Fibroblast of pulmonary artery (primary cell): ENCODE measurements at regions not wholly inside any gene's neighbourhood (a gene's known extent, or its start where the extent isn't known, plus 50 kb on each side); places are given as distances from the start of the nearest gene placed in this dataset.

Experiments used
- DNase-seq: peaks from one replicate; pipeline ENCODE4 v3.0.0-alpha.2; 2010; ENCODE audit warnings: low read depth
- H3K4me3 ChIP-seq: replicated peaks from 2 replicates; pipeline ENCODE4 v1.5.1; 2011; ENCODE audit warnings: low read depth, mild to moderate bottlenecking, control low read depth, low read length, moderate library complexity
- TF ChIP-seq, protein P1 (sequence below): IDR thresholded peaks from 2 replicates; pipeline ENCODE4 v1.5.1; 2011; ENCODE audit warnings: mild to moderate bottlenecking, control low read depth, low read length, inconsistent platforms; ENCODE audit errors: missing control alignments

DNA sequence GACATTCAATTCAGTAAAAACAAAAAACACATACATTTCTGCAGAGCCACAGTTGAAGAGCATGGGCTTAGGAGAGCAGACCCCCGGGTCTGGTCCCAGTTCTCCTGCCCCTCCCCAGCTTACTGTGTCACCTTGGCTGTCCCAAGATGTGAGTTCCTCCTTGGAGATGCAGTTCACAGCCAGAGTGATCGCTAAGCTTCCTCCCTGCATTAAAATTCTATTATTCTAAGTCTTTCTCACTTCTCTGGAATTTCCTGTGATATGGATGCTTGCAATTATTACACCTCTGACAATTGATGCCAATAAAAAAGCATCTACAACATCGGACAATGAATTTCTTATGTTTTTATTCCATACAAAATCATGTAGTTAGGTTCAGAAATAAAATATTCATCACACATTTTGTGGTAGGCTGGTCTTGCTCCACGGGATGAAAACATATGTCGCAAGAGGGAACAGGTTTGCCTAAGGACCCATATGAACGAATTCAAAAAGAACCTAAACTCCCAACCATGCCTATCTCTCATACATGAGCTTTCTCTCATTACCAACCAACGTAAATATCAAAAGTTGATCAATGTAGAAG is 328.5 kb upstream of the RUNX1 start:
- peak; percentile 18 for DNase-seq
- H3K4me3 ChIP-seq: no peak overlapping the region
- TF ChIP-seq, protein P1, sequence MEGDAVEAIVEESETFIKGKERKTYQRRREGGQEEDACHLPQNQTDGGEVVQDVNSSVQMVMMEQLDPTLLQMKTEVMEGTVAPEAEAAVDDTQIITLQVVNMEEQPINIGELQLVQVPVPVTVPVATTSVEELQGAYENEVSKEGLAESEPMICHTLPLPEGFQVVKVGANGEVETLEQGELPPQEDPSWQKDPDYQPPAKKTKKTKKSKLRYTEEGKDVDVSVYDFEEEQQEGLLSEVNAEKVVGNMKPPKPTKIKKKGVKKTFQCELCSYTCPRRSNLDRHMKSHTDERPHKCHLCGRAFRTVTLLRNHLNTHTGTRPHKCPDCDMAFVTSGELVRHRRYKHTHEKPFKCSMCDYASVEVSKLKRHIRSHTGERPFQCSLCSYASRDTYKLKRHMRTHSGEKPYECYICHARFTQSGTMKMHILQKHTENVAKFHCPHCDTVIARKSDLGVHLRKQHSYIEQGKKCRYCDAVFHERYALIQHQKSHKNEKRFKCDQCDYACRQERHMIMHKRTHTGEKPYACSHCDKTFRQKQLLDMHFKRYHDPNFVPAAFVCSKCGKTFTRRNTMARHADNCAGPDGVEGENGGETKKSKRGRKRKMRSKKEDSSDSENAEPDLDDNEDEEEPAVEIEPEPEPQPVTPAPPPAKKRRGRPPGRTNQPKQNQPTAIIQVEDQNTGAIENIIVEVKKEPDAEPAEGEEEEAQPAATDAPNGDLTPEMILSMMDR: no peak

DNA sequence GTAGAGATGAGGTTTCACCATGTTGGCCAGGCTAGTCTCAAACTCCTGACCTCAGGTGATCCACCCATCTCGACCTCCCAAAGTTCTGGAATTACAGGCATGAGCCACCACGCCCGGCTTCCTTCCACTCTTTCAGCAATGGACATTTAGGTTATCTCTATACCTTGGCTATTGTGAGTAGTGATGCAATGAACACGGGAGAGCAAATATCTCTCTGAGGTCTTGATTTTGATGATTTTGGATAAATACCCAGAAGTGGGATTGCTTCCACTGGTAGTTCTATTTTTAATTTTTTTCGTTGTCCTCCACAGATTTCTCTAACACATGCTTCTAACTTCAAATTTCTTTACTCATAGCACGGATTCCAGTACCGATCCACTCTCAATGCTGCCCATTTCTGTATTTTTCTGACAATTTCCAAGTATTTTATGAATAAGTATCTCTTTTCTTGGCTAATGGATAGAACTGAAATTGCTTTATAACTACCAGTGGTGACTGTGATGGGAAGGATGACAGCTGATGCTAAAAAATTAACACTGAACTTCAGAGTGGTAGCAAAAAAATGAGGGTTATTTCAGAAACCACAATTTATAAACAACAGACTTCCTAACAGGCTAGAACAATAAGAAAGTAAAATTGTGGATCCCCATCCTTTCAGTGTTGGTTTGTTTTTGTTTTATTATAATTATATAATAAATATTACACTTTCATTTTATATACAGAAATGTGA is 327.5 kb upstream of the RUNX1 start:
- no peak for DNase-seq
- TF ChIP-seq, protein P1: no peak
- no peak overlapping the region for H3K4me3 ChIP-seq

DNA sequence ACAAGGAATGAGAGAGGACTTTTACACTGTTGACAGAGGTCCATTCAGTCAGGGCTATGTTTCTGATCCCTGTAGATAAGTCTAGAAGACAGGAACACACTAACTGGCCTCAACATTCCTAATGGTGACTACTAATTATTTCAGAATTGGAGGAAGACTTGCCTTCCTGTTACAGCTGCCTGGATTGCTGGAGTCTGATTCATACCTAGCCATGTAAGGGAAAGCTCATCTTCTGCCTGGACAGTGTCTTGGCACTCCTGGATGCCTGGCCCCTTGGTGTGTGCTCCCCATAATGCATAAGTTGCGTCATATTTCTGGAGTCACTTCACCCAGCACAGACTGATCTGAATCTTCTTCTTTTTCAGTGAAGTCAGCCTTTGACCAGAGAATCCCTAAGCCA is 326.0 kb upstream of the RUNX1 start:
- TF ChIP-seq, protein P1: no peak
- no peak overlapping the region for H3K4me3 ChIP-seq
- peak; percentile 74 for DNase-seq

DNA sequence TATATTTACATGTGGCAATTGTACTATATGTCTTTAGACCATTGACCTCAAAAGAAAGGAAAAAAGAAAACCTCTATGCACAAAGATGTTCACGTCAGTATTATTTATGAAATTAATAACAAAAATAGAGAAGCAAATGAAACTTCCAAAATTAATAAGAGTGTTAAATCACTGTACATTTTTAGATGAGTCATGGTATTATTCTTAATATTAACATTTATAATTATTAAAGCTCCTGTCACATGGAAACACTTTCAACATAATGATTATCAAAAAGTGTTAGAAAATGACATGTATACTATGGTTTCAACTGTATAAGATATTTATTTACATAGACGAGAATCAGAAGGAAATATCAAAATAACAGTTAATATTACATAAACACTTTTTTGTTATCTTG is 324.9 kb upstream of the RUNX1 start:
- no peak for DNase-seq
- TF ChIP-seq, protein P1: no peak
- no peak overlapping the region for H3K4me3 ChIP-seq

DNA sequence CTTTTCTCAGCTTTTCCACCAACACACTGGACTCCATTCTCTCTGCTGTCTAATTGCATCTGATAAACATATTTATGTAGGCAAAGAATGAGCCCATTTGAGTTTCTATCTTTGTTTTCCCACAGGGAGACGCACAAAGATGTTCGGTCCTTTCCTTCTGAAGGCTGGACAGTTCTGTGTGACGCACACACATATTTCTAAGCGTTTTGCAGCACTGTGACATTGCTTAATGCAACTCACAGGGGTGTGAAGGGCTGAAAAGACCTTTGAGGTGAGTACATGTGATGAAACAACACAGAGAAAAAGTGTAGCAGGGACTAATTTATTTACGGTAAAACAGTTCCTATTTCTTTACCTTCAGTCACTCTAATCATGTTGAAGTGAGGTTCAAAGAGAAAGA is 323.1 kb upstream of the RUNX1 start:
- H3K4me3 ChIP-seq: no peak overlapping the region
- DNase-seq: no peak
- TF ChIP-seq, protein P1: no peak

DNA sequence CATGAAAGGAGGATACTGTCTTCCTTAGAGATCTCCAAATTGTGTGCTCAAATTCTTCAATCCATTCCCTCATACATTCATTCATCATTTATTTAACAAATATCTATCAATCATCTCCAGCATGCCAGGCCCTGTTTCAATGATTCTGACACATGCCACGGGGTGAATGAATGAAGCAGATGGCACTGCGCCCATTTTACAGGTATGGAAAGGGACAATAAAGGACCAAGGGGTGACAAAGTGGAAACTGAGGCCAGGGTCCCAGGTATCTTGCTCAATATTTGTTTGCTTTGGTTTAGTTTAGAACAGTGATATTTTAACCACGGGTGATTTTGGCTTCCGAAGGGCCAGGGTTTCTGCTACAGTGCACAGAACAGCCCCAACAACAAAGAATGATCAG is 321.6 kb upstream of the RUNX1 start:
- H3K4me3 ChIP-seq: no peak overlapping the region
- TF ChIP-seq, protein P1: no peak
- no peak for DNase-seq

DNA sequence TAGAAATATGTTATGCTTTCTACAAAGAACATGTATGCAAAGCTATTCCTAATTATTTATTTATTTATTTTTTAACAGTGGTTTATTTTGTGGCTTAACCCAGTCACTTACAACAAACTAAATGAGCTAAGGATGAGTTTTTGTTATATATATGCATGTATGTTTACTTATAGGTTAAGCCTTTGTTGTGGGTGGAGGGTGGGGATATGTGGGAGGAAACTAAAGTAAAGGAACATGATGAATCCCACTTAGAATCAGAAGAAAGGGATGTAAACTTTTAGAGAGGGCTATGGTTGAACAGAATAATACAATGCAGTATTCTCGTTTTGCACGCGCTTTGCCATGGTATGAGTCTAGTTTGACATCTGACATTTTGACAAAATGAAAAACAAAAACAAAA is 321.0 kb upstream of the RUNX1 start:
- no peak for DNase-seq
- no peak overlapping the region for H3K4me3 ChIP-seq
- TF ChIP-seq, protein P1: no peak
